ENCODE measurements at regions not wholly inside any gene's neighbourhood (a gene's known extent, or its start where the extent isn't known, plus 50 kb on each side); places are given as distances from the start of the nearest gene placed in this dataset.
"Not testable (repeated sequence)": the region's sequence is repeated elsewhere in the genome, so short reads cannot be mapped to it uniquely, and the experiment has no call there.

DNA sequence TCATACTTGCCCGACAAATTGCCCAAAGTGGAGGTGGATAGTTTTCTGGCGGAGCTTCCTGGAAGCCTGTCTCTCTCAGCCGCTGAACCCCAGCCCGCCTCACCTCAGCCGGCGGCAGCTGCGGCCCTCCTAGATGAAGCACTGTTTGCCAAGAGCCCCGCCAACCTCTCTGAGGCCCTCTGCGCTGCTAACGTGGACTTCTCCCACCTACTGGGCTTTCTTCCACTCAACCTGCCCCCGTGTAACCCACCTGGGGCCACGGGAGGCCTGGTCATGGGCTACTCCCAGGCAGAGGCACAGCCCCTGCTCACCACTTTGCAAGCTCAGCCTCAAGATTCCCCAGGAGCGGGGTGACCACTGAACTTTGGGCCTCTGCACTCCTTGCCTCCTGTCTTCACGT is 254.1 kb downstream of the NKX6-1 start:
- not testable (repeated sequence) for TF ChIP-seq POLR2A (IDR thresholded peaks at IDR 0.05)
- TF ChIP-seq, protein P1, sequence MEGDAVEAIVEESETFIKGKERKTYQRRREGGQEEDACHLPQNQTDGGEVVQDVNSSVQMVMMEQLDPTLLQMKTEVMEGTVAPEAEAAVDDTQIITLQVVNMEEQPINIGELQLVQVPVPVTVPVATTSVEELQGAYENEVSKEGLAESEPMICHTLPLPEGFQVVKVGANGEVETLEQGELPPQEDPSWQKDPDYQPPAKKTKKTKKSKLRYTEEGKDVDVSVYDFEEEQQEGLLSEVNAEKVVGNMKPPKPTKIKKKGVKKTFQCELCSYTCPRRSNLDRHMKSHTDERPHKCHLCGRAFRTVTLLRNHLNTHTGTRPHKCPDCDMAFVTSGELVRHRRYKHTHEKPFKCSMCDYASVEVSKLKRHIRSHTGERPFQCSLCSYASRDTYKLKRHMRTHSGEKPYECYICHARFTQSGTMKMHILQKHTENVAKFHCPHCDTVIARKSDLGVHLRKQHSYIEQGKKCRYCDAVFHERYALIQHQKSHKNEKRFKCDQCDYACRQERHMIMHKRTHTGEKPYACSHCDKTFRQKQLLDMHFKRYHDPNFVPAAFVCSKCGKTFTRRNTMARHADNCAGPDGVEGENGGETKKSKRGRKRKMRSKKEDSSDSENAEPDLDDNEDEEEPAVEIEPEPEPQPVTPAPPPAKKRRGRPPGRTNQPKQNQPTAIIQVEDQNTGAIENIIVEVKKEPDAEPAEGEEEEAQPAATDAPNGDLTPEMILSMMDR (IDR thresholded peaks at IDR 0.05): not testable (repeated sequence)

Data from vagina (tissue), 2 donors.